Anterior cingulate cortex (tissue), 58 donors: ENCODE measurements at regions not wholly inside any gene's neighbourhood (a gene's known extent, or its start where the extent isn't known, plus 50 kb on each side); places are given as distances from the start of the nearest gene placed in this dataset.

Experiments
- DNase-seq, 58 donors: peaks; one replicate each; lab custom pipeline; 2025; lab: John Stamatoyannopoulos, UW

GRCh38 chr1:232388363-232388762 is 241.6 kb downstream of the SIPA1L2 start:
- DNase-seq: no peak

- DNase-seq: no peak
Observed at GRCh38 chr1:232386721-232387510, 243.0 kb downstream of the SIPA1L2 start.

GRCh38 chr1:232386294-232386693 is 243.6 kb downstream of the SIPA1L2 start:
- DNase-seq: no peak

GRCh38 chr1:232385221-232385620 is 244.7 kb downstream of the SIPA1L2 start:
- DNase-seq: peak in 20 of 58 donors; percentile 4 to 65 (median 23)

GRCh38 chr1:232384171-232384883 is 245.6 kb downstream of the SIPA1L2 start:
- DNase-seq: no peak

GRCh38 chr1:232383455-232384123 is 246.3 kb downstream of the SIPA1L2 start:
- no peak for DNase-seq

- DNase-seq: no peak
Observed at GRCh38 chr1:232382671-232383070, 247.3 kb downstream of the SIPA1L2 start.

GRCh38 chr1:232381394-232382100 is 248.4 kb downstream of the SIPA1L2 start:
- no peak for DNase-seq

GRCh38 chr1:232380596-232380995 is 249.3 kb downstream of the SIPA1L2 start:
- peak in 7 of 58 donors; percentile 9 to 35 (median 17) for DNase-seq

GRCh38 chr1:232380131-232380530 is 249.8 kb downstream of the SIPA1L2 start:
- no peak for DNase-seq

GRCh38 chr1:232379063-232379434 is 250.9 kb downstream of the SIPA1L2 start:
- no peak for DNase-seq

- no peak for DNase-seq
Observed at GRCh38 chr1:232378266-232379062, 251.5 kb downstream of the SIPA1L2 start.

GRCh38 chr1:232377494-232377770 is 252.5 kb downstream of the SIPA1L2 start:
- no peak for DNase-seq

- no peak for DNase-seq
Observed at GRCh38 chr1:232376632-232377493, 253.1 kb downstream of the SIPA1L2 start.

GRCh38 chr1:232372841-232373440 is 257.0 kb downstream of the SIPA1L2 start:
- peak in 1 of 58 donors; percentile 10 for DNase-seq

- no peak for DNase-seq
Observed at GRCh38 chr1:232372431-232372830, 257.5 kb downstream of the SIPA1L2 start.

- no peak for DNase-seq
Observed at GRCh38 chr1:232369451-232370296, 260.3 kb downstream of the SIPA1L2 start.

GRCh38 chr1:232368821-232369321 is 261.1 kb downstream of the SIPA1L2 start:
- no peak for DNase-seq
